Renal pelvis (tissue), 1 donor: ENCODE measurements at regions not wholly inside any gene's neighbourhood (a gene's known extent, or its start where the extent isn't known, plus 50 kb on each side); places are given as distances from the start of the nearest gene placed in this dataset.
"Not testable (repeated sequence)": the region's sequence is repeated elsewhere in the genome, so short reads cannot be mapped to it uniquely, and the experiment has no call there.

Experiments
- DNase-seq: peaks from one replicate; pipeline ENCODE4 v3.0.0-alpha.2; 2013

DNA sequence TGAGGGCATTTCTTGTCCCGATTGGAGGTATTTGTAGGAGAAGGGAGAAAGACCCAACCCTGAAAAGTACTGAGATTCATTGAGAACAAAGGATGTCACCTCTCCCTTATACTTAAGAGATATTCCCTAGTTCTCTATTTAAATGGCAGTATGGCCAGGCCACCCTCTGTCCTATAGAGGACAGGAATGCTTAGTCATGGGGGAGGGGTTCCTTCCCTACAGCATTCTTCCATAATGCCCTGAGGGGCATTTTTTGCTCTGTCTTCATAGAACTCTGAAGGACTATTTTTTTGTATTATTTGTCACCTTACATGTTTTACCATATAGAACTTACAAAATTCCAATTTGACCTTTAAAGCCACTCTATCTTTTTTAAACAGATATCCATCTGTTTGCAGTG lies 176.3 kb downstream of the TMEM161B start:
- DNase-seq, result no peak

DNA sequence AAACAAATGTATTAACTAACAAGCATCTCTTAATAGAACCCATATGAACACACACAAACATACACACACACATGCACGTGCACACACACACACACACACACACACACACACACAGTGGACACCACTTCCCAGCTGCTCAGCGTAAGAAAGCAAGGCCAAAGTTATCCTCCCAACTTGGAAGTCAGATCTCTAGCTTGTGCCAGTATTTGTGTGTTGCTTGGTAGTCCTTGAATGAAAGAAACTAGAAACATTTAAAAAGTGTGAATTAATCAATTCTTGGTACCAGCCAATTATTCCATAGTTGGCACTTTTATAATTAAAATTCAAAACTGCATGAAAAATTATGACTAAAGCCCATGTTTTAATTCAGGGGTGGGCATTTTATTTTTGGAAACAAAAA lies 178.1 kb downstream of the TMEM161B start:
- DNase-seq, result no peak

DNA sequence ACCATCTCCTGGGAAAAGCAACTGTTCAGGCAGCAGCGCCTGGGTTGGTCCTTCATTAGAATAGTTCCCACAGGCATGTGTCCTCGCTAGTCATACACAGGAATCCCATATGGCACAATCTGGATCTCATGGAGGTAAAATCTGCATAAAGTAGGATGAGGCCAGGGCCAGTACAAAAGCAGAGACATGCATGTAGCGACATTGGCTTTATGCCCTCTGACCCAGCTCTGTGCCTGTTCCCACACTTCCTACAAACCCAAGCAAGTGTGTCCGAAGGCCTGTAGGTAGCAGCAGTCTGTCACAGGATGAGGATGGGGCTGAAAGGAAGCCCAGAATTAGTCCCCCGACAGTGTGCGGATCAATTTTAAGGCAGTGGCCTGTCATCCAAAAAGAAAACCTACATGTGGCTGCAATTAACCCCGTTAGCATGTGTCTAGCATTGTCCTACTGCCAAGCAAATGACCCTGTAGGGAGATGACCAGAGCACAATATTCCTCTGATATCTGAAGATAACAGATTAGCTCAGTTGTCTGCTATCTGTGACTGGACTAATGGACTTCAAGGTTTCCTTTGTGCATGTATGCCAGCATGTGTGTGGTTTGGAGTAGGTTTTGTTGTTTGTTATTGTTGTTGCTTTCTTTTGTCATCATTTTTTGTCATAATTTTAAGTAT lies 178.8 kb downstream of the TMEM161B start:
- DNase-seq, result no peak

DNA sequence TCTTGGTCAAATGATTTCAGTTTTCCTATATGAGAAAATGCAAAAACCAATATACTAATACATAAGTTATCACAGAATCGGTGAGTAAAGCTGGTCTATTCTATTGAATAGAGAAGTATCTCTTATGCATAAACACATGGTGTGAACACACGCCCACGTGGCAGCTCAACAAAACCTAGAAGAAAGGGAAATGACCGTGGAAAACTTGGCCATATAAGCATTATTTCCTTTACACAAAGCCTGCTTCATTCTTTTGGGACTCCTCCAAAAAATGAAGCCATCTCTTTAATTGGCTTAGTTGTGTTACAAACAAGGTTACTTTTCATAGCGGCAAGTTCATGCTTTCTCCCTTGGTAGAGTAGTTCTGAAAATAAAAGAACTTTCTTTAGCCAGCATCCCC lies 183.2 kb downstream of the TMEM161B start:
- no peak for DNase-seq

DNA sequence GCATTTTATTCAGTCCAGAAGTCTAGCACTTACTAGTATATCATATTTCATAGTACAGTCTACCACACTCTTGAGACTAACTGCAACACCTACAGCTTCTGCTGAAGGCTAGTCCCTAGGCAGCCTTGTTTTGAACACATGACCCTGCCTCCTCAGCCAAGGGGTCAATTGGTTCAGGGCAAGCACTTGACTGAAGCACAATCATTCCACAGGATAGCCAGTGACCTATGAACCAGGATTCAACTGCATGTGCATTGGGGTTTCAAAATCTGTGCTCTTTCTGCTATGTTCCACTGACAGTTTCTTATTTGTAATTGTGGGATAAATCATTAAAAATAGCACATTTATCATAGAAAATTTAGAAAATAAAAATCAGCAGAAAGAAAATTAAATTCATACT lies 186.8 kb downstream of the TMEM161B start:
- no peak for DNase-seq

DNA sequence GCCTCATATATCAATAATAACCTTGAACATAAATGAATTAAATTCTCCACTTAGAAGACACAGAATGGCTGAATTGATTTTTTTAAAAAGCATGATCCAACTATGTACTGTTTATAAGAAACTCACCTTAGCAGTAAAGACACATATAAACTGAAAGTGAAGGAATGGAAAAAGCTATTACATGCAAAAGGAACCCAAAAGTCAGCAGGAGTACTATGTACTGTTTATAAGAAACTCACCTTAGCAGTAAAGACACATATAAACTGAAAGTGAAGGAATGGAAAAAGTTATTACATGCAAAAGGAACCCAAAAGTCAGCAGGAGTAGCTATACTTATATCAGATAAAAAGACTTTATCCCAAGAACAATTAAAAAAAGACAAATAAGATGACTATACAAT lies 204.8 kb downstream of the TMEM161B start:
- DNase-seq, result no peak

DNA sequence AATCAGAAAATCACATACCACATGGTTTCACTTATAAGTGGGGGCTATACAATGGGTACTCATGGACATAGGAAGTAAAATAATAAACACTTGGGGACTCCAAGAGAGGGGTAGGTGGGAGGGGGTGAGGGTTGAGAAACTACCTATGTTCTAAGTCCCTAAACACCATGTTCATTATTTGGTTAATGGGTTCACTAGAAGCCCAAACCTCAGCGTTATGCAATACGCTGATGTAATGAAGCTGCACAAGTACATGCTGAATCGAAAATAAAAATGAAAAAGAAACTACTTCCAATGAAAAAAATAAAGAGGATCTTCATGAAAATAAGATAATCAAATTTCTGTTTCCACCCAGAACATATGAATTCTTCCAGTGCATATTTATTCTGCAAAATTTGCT lies 208.5 kb downstream of the TMEM161B start:
- DNase-seq, result no peak

DNA sequence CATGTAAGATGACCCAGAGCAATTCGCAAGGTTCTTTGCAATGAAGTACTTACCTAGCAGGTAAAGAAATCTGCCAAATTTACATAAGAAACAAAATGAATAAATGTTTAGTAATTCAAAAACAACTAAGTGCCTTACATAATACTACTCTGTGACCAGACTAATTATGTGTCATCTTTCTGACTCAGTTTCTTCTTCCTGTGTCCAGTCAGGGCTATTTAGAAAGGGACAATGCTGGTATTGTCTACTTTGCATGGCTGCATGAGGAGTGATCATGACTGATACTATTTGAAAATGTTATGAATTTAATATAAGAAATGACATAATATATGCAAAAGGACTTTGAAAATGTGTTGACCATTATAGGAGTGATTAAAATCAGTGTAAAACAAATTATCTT lies 210.0 kb downstream of the TMEM161B start:
- DNase-seq, result no peak

DNA sequence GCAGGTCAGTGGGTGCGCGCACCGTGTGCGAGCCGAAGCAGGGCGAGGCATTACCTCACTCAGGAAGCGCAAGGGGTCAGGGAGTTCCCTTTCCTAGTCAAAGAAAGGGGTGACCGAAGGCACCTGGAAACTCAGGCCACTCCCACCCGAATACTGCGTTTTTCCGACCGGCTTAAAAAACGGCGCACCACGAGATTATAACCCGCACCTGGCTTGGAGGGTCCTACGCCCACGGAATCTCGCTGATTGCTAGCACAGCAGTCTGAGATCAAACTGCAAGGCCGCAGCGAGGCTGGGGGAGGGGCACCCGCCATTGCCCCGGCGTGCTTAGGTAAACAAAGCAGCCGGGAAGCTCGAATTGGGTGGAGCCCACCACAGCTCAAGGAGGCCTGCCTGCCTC lies 216.2 kb downstream of the TMEM161B start:
- DNase-seq, result not testable (repeated sequence)

DNA sequence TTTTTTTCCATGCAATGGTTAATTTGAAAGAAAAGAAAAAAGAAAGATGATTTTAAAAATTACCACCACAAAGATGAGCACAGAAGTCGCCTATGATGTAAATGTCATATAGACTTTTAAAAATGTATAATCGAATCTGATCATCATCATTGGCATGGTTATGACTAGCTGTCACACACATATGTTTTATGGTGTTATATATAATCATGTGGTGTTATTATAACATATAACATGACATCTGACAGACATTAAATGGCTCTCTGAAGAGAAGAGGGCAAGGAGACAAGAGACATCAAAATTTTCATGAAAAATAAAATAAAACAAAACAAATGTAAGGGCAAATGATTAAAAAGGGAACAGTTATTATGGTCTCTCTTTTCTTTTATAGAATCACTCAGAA lies 217.5 kb downstream of the TMEM161B start:
- DNase-seq, result no peak

DNA sequence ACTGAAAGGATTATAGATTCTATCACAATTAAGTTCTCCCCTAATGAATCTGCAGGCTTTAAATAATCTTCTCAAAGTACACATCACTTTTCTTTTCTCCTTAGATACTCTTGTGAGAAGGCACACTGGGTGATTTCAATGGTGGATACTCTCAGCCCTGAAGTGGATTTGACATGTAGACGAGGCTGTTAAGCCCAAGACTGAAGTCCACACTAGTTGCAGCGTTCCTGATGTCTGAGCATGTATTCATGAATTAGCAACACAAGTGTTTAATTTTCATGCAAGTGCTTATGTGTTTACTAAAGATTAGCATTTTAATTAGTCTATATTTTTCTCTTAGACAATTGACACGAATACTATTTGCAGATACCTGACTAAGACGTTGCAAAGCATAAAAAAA lies 218.9 kb downstream of the TMEM161B start:
- DNase-seq, result no peak

DNA sequence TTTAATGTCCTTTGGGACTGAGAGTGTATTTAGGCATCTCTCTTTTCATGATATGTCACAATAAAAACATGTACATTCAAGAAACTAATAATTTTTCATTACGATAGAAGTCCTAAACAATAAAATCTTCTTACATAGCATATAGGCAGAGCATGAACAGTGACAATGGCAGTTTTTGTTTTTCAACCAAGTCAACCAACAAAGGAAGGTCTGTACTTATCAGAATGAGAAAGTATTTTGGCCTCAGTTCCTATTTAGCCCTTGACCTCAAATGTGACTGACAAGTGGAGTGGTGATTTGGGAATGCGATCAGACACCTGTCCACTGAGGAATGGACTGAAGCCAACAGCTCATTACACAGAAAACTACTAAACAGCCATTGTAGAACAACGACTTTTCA lies 219.5 kb downstream of the TMEM161B start:
- DNase-seq, result no peak

DNA sequence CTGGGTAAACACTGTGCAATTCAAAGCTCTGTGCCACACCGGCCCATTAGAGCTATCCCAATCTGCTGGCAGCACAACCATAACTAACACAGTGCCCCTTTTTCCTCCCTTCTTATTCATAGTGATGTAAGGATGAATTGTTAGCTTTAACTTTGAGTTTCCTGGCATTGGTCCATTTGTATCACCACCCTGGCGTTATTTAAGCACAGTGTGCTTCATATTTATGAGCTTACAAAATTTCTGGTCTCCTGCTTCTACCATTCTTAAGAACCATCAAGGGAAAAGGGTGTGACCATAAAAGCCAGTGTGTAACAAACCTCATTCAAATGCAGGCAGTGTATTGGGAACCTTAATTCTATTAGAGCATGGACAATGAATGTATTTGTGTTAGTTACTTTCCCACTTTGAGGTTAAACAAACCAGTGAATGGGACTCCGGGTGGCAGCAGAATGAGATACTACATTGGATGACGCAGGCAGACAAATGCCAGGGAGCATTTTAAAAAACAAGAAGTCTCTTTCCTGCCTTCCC lies 222.6 kb downstream of the TMEM161B start:
- DNase-seq, result no peak

DNA sequence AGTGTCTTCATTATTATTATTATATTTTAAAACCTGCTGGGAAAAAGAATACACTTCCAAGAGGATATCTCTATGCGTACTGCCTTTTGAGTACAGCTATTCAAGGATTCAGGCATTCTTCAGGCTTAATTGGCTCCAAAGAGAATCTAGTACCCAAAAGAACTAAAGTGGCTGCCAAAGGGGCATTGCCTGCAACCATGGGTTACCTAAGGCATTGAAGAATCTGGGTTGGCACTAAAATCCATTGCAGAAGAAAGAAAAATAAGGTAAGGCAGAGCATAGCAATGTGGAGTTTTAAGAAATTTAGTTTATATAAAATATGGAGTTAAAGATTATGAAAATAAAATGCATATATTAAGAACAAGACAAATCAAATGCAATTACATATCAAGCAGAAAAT lies 223.5 kb downstream of the TMEM161B start:
- DNase-seq, result no peak

DNA sequence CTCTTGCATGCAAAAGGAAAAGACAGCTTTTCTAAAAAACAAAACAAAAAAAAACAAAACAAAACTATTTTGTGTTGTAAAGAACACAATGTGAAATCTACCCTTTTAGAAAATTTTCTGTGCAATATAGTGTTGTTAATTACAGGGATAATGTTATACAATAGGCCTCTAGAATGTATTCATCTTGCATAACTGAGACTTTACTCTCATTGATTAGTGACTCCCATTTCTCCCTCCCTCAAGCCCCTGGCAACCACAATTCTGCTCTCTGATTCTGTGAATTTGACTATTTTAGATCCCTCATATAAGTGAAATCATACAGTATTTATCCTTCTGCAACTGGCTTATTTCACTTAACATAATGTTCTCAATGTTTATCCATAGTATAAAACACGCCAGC lies 234.1 kb downstream of the TMEM161B start:
- no peak for DNase-seq

DNA sequence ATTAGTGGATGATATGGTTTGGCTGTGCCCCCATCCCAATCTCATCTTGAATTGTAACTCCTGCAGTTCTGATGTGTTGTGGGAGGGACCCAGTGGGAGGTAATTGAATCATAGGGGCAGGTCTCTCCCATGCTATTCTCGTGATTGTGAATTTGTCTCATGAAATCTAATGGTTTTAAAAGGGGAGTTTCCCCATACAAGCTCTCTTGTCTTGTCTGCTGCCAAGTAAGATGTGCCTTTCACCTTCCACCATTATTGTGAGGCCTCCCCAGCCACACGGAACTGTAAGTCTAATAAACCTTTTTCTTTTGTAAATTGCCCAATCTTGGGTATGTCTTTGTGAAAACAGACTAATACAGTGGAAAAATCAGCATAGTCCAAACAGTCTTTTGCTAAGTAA lies 235.5 kb downstream of the TMEM161B start:
- no peak for DNase-seq

DNA sequence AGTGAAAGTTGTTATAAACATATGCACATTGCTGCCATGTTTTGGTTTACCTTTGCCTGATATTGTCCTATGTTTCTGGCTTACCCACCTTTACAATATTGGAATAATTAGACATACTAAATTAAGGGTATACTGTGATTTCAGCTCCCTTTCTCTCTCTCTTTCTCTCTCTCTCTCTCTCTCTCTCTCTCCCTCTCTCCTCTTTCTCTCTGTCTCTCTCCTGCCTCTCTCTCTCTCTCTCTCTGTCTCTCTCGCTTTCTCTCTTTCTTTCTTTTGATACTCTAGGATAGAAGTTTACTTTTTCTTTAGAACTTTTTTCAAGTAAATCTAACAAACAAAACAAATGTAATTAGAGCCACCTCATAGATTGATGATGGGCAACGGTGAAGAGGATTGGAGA lies 239.6 kb downstream of the TMEM161B start:
- no peak for DNase-seq

DNA sequence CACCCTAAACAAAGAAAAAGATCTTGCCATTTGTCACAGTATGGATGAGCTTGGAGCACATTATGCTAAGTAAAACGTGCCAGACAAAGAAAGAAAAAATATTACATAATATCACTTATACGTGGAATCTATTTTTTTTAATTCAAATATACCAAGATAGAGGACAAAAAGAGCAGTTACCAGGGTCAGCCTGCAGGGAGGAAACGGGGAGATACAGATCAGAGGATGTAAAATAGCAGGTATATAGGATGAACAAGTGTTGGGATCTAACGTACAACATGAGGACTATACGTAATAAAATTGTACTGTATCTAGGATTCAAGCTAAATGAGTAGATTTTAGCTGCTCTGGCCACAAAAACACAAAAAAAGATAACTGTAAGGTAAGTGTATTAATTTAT lies 247.5 kb downstream of the TMEM161B start:
- no peak for DNase-seq

DNA sequence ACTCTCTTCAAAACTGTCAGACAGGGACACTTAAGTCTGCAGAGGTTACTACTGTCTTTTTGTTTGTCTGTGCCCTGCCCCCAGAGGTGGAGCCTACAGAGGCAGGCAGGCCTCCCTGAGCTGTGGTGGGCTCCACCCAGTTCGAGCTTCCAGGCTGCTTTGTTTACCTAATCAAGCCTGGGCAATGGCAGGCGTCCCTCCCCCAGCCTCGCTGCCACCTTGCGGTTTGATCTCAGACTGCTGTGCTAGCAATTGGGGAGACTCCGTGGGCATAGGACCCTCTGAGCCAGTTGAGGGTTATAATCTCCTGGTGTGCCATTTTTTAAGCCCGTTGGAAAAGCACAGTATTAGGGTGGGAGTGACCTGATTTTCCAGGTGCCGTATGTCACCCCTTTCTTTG lies 253.7 kb downstream of the TMEM161B start:
- DNase-seq, result not testable (repeated sequence)

DNA sequence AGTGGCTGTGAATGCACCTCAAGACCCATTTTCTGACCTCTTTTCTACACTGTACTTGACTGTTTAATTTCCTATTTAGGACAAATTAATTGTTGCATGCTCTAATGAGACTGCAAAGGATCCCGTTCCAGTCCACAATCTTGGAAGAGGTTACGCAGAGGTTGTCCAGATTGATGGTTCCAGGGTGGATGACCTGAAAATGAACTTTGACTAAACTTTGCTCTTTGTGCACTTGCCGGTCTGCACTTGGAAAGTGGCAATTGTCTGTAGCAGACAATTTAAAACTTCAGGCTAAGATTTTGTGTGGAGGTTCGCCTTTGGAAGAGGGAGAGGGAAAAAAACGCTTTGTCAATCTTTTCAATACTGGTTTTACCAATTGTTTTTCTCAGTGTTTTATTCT lies 267.8 kb downstream of the TMEM161B start:
- DNase-seq, result no peak

DNA sequence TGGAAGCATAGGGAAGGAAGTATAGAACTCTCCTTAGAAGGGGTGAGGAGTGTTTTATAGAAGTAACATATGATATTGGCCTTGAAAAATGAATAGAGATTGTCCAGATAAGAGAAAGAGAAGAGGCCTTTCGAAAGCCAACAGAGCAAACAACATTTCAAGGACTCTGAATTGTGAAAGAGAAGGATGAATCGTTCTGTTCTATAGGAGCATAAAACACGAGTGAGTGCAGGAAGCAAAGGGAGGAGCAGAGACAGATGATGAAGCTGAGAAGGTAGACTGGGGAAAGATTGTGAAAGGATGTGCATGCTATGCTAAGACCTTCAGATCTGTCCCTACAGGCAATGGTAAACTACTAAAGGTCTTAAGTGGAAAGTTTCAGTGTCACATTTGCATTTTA lies 271.0 kb downstream of the TMEM161B start:
- DNase-seq, result no peak

DNA sequence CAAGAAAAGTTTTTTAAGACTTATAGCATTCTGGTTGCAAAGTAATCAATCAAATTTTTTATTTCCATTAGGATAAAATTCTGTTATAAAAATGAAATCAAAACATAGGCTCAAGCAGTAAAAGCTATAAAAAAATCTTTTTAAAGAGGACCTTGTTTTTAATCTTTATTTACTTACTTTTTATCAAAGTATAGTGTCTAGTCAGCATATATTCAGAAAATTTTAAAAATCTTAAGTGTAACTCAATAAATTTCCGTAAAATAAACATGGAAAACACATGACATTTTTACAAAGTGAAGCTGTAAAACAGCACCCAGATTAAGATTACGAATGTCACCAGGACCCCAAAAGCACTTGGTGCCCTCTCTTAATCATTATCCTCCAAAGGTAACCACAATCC lies 302.4 kb downstream of the TMEM161B start:
- no peak for DNase-seq

DNA sequence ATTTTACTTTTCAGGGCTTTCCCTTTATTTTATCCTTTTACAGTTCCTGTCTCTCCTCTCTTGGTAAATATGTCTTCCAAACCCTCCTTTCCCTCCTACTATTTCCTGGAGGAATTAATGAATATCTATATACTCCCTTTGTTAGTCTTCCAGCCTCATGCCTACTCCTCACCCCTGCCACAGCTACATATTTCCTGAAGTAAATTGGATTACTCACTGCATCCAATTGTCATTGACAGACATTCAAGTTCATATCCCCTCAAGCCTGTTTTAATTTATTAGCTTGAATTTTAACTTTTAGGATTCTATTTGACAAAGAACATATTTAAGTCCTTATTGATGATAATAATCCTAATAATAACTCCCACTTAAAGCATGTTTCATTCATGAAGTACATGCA lies 314.5 kb downstream of the TMEM161B start:
- DNase-seq, result no peak

DNA sequence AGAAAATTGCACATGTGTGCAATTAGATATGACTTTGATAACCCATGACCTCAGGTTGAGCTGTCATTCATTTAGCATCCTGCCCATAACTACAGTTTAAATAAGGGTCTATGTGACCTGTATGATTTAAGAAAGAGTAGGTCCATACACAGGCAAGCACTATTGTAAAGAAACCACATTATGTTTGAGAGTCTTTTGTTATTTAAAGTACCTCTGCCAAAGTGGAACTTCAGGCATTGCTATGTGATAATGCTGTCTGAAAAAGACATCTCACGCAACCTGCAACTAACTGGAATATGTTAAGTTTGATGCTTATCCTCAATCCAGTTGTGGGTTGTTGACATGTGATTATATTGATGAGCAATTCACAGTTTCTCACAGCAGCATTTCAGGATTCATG lies 317.0 kb downstream of the TMEM161B start:
- no peak for DNase-seq
